Right atrium auricular region (tissue), 2 donors: ENCODE measurements at regions not wholly inside any gene's neighbourhood (a gene's known extent, or its start where the extent isn't known, plus 50 kb on each side); places are given as distances from the start of the nearest gene placed in this dataset.

ENCODE experiments used
- DNase-seq: peaks from one replicate; pipeline ENCODE4 v3.0.0-alpha.2; 2019; ENCODE audit warnings: low spot score
- H3K27ac ChIP-seq, 2 donors: fragments of 200-600 bp; sonication (generic); 1 replicate in 1 of 2; 2 replicates in 1 of 2; pipeline ENCODE4 v1.5.1; 2016 to 2019
- H3K27me3 ChIP-seq, 2 donors: fragments of 200-600 bp; sonication (generic); one replicate each; pipeline versions ENCODE4 v1.5.1 to v1.6.0; 2017 to 2019
- H3K36me3 ChIP-seq: fragments of 200-600 bp; sonication (generic); one replicate; pipeline ENCODE4 v1.5.1; 2016
- H3K4me1 ChIP-seq, 2 donors: fragments of 200-600 bp; sonication (generic); one replicate each; pipeline versions ENCODE4 v1.5.1 to v1.6.0; 2017 to 2019
- H3K4me3 ChIP-seq, 2 donors: fragments of 200-600 bp; sonication (generic); 1 replicate in 1 of 2; 2 replicates in 1 of 2; pipeline ENCODE4 v1.5.1; 2017 to 2019; ENCODE audit warnings: mild to moderate bottlenecking in 1 of 2, moderate library complexity in 1 of 2
- H3K9me3 ChIP-seq, 2 donors: fragments of 200-600 bp; sonication (generic); one replicate each; pipeline ENCODE4 v1.5.1; 2019
- CTCF ChIP-seq, 2 donors: fragments of 200-600 bp; sonication (generic); IDR thresholded peaks; one replicate each; pipeline ENCODE4 v1.5.1; 2019; ENCODE audit warnings: antibody characterized with exemption in 2 of 2

DNA sequence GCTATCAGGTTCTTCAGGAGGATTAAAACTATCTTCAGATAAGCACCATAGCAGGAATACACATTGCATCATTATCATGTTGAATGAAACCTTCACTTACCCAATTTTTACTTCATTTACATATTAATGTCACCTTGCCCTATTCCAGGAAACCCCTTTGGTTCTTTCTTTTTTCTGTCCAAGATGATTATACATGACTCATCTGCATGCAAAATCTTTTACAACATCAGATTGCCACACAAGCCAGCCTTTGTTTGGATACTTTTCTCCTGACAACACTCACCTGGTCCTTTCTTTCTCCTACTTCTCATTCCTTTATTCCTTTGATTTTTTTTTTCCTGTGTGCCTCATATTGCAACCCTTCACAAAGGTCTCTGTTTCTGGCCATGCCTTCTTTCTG lies 200.5 kb upstream of the POU3F2 start:
- no peak for TF ChIP-seq CTCF (IDR thresholded peaks at IDR 0.05)
- no peak for DNase-seq
- Histone ChIP-seq H3K27ac (no peak overlapping the region), H3K4me1 (no peaks in the 10 kb centered on the region), H3K4me3 (no peak overlapping the region), H3K9me3 (no peaks in the 10 kb centered on the region), H3K27me3 (no peaks in the 10 kb centered on the region), H3K36me3 (no peaks in the 10 kb centered on the region)

DNA sequence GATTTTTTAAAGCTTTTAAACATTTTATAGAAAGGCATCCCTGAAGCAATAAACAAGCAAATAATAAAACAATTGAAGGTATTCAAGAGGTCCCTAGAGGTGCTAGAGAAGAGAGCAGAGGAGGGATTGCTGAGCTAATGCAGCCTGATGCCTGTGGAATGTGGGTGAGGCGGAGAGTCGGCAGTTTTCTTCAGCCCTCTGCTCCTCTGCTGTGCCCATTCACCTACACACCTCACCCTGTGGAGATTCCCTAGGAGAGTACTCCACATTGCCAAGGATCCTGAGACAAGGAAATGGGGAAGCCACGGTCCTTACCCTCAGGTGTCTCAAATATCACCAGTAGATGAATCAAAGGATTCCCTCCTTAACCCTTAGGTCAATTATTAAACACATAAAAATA lies 199.8 kb upstream of the POU3F2 start:
- no peak overlapping the region for H3K27ac ChIP-seq
- H3K27me3 ChIP-seq, result no peaks in the 10 kb centered on the region
- H3K9me3 ChIP-seq, result no peaks in the 10 kb centered on the region
- TF ChIP-seq CTCF (IDR thresholded peaks at IDR 0.05), result no peak
- H3K36me3 ChIP-seq, result no peaks in the 10 kb centered on the region
- no peaks in the 10 kb centered on the region for H3K4me1 ChIP-seq
- DNase-seq, result no peak
- no peak overlapping the region for H3K4me3 ChIP-seq

GRCh38 chr6:98635191-98635590 lies 199.2 kb upstream of the POU3F2 start:
- Histone ChIP-seq H3K4me3 (no peak overlapping the region), H3K36me3 (no peaks in the 10 kb centered on the region), H3K27me3 (no peaks in the 10 kb centered on the region), H3K4me1 (no peaks in the 10 kb centered on the region), H3K27ac (no peak overlapping the region), H3K9me3 (no peaks in the 10 kb centered on the region)
- no peak for TF ChIP-seq CTCF (IDR thresholded peaks at IDR 0.05)
- DNase-seq, result no peak

DNA sequence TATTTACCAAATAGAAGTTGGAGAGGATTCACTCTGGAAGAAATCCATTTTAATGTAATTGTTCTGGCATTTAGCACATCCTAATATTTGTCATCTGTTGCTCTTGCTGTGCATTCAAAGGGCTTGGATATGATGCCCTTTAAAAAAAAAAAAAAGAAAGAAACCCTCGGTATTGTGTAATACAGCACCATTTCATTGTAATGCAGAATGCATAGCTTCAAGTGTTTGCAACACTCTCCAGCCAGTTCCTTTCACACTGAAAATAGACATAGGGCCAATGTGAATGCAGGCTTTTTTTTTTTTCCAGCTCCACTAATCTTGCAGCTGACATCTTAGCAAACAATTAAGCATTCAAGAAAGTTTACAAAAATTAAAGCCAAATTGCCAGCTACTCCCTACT lies 197.4 kb upstream of the POU3F2 start:
- Histone ChIP-seq H3K27me3 (no peaks in the 10 kb centered on the region), H3K9me3 (no peaks in the 10 kb centered on the region), H3K4me1 (no peaks in the 10 kb centered on the region), H3K36me3 (no peaks in the 10 kb centered on the region), H3K27ac (no peak overlapping the region), H3K4me3 (no peak overlapping the region)
- DNase-seq, result no peak
- no peak for TF ChIP-seq CTCF (IDR thresholded peaks at IDR 0.05)

DNA sequence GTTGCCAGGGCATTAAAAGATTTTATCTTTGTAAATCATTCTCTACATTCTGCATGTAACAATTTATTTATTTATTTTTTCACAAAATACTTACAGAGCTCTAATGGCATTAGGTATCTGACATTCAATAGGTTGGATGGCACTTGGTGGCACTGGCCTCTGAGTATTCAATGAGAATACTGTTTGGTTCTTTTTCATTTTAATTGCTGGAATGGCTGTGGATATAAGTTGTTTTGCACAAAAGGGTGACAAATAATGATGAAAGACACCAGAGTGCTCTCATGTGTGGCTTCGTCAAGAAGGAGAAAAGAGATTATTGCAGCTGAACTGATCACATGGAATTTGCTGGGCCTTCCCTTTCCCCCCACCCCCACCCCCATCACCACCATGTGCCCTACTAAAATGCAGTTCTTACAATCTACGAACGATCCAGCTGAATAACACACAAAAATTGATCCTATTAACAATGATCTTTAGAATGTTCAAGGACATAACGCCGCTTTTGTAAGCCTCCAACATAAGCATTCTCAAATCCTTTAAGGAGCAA lies 195.2 kb upstream of the POU3F2 start:
- Histone ChIP-seq H3K4me3 (no peak overlapping the region), H3K9me3 (no peaks in the 10 kb centered on the region), H3K27me3 (no peaks in the 10 kb centered on the region), H3K4me1 (no peaks in the 10 kb centered on the region), H3K27ac (no peak overlapping the region), H3K36me3 (no peaks in the 10 kb centered on the region)
- no peak for DNase-seq
- TF ChIP-seq CTCF (IDR thresholded peaks at IDR 0.05), result no peak

DNA sequence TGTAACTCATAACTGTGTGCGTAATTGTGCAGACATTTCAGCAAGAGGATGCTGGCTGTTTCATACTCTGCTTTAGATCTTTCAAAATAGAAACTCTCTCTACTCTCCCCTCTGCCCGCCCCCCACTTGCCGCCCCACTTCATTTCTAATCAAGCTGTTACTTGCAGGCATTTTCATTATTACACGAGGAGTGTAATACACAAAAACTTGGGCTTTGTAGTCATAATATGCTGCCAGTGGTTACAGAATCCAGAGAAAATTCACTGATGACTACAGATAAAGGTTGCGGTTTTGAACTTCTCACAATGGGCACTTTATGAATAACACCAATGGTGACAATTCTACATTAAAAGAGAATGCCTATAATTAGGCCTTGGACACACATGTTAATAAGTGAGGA lies 194.0 kb upstream of the POU3F2 start:
- no peak for TF ChIP-seq CTCF (IDR thresholded peaks at IDR 0.05)
- no peaks in the 10 kb centered on the region for H3K4me1 ChIP-seq
- H3K9me3 ChIP-seq, result no peaks in the 10 kb centered on the region
- no peak for DNase-seq
- no peaks in the 10 kb centered on the region for H3K36me3 ChIP-seq
- no peaks in the 10 kb centered on the region for H3K27me3 ChIP-seq
- H3K4me3 ChIP-seq, result no peak overlapping the region
- no peak overlapping the region for H3K27ac ChIP-seq
